Liver (tissue), 3 donors: ENCODE measurements at regions not wholly inside any gene's neighbourhood (a gene's known extent, or its start where the extent isn't known, plus 50 kb on each side); places are given as distances from the start of the nearest gene placed in this dataset.

Experiments
- ATF3 ChIP-seq: IDR thresholded peaks from 2 replicates; pipeline ENCODE4 v1.6.1; 2016; ENCODE audit warnings: antibody characterized with exemption
- EGR1 ChIP-seq, 2 donors: IDR thresholded peaks; 2 replicates each; pipeline ENCODE4 v1.6.1; 2016 to 2018; ENCODE audit warnings: antibody characterized with exemption in 2 of 2, low read depth in 2 of 2
- FOXA1 ChIP-seq: IDR thresholded peaks from 2 replicates; pipeline ENCODE4 v1.6.1; 2016; ENCODE audit warnings: antibody characterized with exemption
- GABPA ChIP-seq, 2 donors: IDR thresholded peaks in 1 of 2; conservative IDR thresholded peaks in 1 of 2; 2 replicates each; pipeline ENCODE4 v1.6.1; 2016; ENCODE audit warnings: antibody characterized with exemption in 2 of 2, mild to moderate bottlenecking in 1 of 2, moderate library complexity in 1 of 2
- JUND ChIP-seq, 2 donors: IDR thresholded peaks; 2 replicates each; pipeline ENCODE4 v1.6.1; 2016; ENCODE audit warnings: antibody characterized with exemption in 2 of 2
- MAX ChIP-seq: IDR thresholded peaks from 2 replicates; pipeline ENCODE4 v1.6.1; 2016; ENCODE audit warnings: antibody characterized with exemption
- RAD21 ChIP-seq, 2 donors: IDR thresholded peaks; 2 replicates each; pipeline ENCODE4 v1.6.1; 2016; ENCODE audit warnings: antibody characterized with exemption in 2 of 2, mild to moderate bottlenecking in 2 of 2
- RXRA ChIP-seq, 2 donors: IDR thresholded peaks; 2 replicates each; pipeline ENCODE4 v1.6.1; 2017 to 2018; ENCODE audit warnings: antibody characterized with exemption in 2 of 2, mild to moderate bottlenecking in 1 of 2
- TAF1 ChIP-seq: conservative IDR thresholded peaks from 2 replicates; pipeline ENCODE4 v1.6.1; 2016; ENCODE audit warnings: antibody characterized with exemption, mild to moderate bottlenecking
- YY1 ChIP-seq: IDR thresholded peaks from 2 replicates; pipeline ENCODE4 v1.6.1; 2016; ENCODE audit warnings: antibody characterized with exemption, mild to moderate bottlenecking
- TF ChIP-seq, protein P1 (sequence below): fragments of 150-350 bp; IDR thresholded peaks from 2 replicates; pipeline ENCODE4 v1.5.1; 2017; ENCODE audit warnings: improper control_type of control experiment, low read depth, low read length; ENCODE audit not compliant: missing input control
- TF ChIP-seq, protein P2 (sequence below): IDR thresholded peaks from 2 replicates; pipeline ENCODE4 v1.6.1; 2016; ENCODE audit warnings: antibody characterized with exemption, mild to moderate bottlenecking
- donor health status: healthy.
- donor health status: healthy.

DNA sequence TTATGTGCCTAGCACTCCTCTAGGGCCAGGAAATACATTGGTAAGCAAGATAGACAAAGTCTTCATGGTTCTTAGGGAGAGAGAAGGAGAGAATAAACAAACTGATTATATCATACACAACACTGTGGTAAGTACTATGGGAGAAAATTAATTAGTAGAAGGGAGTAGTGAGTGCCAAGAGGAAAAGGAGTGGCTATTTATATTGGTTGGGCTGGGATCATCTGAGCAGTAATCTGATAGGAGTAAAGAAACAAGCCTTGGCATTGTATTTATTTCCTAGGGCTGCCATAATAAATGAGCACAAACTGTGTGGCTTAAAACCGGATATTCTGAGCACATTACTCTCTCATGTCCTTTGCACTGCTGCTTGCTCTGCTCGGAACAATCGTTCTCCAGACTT lies 158.1 kb upstream of the PHF14 start:
- TF ChIP-seq, protein P1, sequence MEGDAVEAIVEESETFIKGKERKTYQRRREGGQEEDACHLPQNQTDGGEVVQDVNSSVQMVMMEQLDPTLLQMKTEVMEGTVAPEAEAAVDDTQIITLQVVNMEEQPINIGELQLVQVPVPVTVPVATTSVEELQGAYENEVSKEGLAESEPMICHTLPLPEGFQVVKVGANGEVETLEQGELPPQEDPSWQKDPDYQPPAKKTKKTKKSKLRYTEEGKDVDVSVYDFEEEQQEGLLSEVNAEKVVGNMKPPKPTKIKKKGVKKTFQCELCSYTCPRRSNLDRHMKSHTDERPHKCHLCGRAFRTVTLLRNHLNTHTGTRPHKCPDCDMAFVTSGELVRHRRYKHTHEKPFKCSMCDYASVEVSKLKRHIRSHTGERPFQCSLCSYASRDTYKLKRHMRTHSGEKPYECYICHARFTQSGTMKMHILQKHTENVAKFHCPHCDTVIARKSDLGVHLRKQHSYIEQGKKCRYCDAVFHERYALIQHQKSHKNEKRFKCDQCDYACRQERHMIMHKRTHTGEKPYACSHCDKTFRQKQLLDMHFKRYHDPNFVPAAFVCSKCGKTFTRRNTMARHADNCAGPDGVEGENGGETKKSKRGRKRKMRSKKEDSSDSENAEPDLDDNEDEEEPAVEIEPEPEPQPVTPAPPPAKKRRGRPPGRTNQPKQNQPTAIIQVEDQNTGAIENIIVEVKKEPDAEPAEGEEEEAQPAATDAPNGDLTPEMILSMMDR = no peak
- TF ChIP-seq YY1 (no peak), EGR1 (IDR thresholded peaks at IDR 0.05; ENCODE audit: low read depth in 2 of 2) (no peak), RAD21 (IDR thresholded peaks at IDR 0.05) (no peak), ATF3 (no peak), TAF1 (no peak), RXRA (IDR thresholded peaks at IDR 0.05) (no peak), JUND (IDR thresholded peaks at IDR 0.05) (no peak), MAX (no peak), FOXA1 (no peak), GABPA (IDR thresholded peaks at IDR 0.05 in 1 of 2, conservative IDR thresholded peaks at IDR 0.05 in 1 of 2) (no peak)
- TF ChIP-seq, protein P2, sequence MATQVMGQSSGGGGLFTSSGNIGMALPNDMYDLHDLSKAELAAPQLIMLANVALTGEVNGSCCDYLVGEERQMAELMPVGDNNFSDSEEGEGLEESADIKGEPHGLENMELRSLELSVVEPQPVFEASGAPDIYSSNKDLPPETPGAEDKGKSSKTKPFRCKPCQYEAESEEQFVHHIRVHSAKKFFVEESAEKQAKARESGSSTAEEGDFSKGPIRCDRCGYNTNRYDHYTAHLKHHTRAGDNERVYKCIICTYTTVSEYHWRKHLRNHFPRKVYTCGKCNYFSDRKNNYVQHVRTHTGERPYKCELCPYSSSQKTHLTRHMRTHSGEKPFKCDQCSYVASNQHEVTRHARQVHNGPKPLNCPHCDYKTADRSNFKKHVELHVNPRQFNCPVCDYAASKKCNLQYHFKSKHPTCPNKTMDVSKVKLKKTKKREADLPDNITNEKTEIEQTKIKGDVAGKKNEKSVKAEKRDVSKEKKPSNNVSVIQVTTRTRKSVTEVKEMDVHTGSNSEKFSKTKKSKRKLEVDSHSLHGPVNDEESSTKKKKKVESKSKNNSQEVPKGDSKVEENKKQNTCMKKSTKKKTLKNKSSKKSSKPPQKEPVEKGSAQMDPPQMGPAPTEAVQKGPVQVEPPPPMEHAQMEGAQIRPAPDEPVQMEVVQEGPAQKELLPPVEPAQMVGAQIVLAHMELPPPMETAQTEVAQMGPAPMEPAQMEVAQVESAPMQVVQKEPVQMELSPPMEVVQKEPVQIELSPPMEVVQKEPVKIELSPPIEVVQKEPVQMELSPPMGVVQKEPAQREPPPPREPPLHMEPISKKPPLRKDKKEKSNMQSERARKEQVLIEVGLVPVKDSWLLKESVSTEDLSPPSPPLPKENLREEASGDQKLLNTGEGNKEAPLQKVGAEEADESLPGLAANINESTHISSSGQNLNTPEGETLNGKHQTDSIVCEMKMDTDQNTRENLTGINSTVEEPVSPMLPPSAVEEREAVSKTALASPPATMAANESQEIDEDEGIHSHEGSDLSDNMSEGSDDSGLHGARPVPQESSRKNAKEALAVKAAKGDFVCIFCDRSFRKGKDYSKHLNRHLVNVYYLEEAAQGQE = no peak
